Stimulated activated CD4-positive, alpha-beta T cell treated with anti-CD3 and anti-CD28 coated beads, Interleukin-15, amount 100 ng/mL, for 48 hours (primary cell): ENCODE measurements at regions not wholly inside any gene's neighbourhood (a gene's known extent, or its start where the extent isn't known, plus 50 kb on each side); places are given as distances from the start of the nearest gene placed in this dataset.

Experiments used
- DNase-seq, 2 donors: peaks; one replicate each; pipeline ENCODE4 v3.0.0-alpha.2; 2020; ENCODE audit warnings: low read depth in 2 of 2

DNA sequence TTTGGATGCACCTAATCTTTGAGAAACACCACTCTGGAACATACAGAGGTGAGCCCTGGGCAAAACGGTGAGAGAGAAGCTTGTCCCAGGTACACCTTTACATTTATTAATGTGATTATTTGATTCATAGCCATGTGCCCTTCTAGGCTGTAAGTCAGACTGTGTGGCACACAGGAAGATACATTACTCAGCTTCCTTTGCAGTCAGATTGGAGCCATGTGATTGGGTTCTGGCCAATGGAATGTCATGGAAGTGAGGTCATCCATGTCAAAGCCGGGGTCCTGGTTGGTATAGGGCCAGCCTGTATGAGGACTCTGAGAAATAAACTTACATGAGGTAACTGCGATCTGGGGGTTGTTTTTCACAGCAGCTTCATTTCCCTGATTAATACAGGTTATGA lies 106.8 kb upstream of the CD180 start:
- no peak for DNase-seq

DNA sequence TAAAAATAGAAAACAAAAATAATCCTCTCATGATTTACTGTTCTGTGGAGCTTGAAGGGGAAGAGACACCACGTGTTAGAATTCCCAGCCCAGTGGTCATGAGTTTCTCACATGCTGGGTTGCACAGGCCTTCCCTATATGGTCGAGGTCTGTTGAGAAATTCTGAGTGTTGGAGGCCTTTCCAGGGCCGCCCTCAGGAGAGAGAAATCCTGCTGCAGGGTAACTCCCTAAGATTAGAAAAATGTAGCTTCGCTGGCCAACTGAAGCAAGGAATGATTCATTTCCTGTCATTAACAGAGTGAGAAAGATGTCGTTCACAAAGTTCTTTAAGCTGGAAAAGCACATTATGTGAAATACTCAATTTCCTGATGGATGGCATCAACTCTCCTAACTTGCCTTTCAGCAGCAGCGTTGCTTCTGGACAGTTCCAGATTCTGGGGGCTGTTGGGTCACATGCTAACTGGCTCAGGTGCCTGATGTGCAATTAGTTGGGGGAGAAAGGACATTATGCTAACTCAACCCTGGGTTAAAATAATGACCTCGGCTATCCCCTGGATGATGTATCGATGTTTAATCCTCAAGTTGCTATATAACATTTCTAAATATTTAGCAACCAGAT lies 104.8 kb upstream of the CD180 start:
- DNase-seq: no peak

DNA sequence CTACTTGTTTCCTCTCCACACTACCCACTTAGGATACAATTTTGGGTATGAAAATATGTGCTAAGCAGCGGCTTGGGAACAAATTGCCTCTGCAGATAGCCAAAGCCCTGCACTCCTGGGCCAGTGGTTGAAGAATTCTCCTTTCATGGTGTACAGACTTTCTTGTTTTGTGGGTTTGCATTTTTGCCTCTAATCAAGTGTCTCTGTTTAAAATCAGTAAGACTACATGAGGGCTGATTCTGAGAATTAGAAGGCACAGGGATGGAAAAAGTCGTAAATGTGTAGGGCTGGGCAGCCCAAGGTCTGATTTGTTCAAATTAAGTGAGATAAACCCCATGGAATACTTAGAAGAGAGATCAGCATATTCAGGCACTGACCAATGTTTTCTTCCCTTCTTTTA lies 103.7 kb upstream of the CD180 start:
- DNase-seq: no peak

DNA sequence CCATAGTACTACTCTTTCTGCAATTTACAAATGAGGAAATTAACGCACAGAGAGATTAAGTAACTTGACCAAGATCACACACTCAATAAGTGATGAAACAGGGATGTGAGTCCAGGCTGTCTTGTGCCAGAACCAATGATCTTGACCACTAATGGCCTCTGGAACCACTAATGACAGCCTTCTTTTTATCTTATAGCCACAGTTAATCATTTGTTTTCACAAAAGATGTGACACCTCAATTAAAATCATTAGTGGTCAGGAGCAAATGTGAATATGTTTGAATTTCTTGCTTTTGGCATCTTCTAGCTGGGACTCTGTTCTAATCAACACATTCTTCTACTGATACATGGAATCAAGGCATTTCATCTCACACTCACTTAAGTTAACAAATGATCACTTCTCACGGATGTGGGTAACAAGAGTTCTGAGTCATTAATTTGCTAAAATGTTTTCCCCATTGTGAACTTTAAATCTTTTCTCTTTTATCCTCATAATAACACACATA lies 102.7 kb upstream of the CD180 start:
- DNase-seq: no peak

DNA sequence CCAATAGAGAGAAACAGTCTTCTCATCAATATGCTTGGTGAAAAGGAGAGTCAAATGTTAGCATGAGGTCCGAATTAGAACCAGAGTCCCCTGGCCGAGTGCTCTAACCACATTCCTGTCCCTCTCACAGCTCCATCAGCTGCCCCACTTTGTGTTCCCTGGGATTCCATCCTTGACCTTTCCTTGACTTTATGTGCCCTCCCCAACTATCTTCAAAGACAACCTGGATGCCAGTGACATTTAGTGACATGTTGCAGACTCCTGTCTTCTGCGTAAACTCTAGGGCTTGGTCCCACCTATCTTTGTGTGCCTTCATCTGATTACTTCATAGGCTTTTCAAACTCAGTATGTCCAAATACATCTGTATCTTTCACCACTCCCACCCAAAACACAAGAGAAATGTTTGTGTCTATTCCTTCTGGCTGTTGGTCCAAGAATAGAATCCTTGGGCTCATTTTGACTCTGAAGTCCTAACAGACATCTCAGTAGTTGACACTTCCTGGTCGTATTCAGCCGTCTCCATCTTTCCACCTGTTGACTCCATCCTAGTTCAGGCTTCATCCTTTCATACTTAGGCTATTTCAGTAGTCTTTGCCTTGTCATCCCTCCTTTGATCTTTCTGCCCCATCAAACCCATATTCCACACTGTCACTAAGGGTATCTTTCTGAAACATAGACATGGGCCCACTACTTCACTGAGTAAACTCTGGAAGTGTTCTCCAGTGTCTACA lies 101.4 kb upstream of the CD180 start:
- DNase-seq: no peak

DNA sequence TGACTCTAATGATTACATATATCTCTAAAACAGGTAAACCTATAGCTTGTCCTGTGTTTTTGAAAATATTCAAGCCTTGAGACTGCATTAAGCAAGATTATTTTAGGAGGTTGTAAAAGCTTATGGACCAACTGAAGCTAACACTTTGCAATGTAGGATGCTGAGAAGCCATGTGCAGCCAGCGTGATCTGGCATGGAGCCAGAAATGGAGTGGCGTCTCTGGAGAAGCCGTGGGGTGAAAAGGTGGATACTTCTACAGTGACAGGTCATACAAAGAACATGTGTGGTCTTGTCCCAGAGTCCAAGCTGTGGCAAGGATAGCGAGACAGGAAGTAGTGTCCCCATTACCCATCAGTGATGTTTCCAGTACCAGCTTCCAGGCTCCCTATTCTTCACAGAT lies 100.8 kb upstream of the CD180 start:
- no peak for DNase-seq

DNA sequence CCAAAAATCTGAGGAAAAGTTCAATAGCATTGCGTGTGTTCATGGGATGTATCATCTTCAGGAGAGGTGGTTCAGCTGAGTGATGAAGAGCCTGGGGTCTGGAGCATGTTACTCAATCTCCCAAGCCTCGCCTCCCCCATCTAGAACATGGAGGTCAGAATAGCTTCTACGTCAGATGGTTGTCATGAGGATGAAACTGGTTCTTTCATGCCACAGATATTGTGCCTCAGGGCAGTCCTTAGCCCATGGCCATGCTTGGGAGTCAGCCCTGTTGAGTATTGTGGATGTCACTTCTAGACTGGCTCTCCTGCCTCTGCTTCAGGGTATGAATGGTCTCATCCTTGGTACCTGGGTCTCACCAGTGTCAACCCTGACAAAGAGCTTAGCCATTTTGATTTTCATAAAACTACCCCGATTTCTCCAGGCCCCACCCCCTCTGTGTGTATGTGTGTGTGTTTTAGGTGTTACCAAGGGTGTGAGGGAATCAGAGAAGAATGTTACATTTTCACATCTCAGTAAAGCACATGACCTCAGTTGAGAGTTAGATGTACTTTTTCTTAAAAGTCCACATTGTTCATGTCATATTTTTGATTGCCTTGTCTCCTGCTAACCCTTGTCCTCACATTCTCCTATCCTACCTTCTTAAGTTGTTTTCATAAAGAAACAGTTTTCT lies 97.8 kb upstream of the CD180 start:
- DNase-seq: no peak

DNA sequence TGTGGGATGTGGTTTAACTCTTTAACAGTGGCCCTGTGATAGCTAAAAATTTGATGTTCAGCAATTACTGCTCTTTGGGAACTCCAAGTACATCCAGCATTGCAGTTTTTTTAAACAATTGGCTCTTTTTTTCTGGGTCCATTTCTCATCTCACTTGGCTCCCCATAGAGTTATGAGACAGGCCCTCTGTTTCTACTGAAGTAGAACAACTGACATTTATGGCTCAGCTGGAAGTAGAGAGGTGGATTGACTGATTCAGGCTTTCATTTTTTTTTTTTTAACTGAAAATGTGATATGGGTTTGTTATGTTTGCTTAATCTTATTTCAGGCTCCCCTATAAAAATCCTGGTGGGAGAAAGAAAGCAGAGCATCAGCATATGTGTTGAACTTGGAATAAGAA lies 96.6 kb upstream of the CD180 start:
- no peak for DNase-seq

DNA sequence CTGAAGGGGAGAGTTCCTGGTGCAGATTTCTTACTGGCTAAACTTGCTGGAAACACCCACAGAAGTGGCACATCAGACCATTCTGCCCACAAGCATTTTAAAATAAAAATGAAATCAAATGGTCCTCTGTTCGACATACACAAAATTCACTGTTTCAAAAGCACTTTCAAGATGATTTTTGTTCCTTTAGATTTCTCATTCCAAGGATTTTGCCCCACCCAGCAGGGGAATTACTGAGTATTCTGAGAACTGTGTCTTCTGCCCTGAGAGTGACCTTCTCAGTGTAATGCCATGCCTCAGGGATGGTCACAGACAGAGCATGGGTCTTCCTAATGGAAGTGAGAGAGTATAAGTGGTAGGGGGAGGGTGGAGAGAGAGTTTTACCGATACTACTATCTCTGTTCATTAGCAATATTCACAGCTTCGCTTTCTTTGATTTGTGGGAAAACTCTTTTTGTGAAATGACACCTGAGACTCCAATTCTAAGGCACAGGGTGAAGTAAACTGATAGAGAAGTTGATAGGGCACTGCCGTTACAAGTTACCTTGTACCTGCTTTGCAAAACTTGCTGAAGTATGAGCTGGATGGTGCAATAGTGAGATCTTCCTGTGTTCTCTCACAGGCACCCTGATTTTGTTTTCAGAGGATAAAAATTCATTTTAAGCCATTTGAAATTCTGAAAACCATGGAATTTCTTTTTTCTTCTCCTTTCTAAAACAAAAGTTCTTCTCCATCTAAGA lies 95.8 kb upstream of the CD180 start:
- no peak for DNase-seq

DNA sequence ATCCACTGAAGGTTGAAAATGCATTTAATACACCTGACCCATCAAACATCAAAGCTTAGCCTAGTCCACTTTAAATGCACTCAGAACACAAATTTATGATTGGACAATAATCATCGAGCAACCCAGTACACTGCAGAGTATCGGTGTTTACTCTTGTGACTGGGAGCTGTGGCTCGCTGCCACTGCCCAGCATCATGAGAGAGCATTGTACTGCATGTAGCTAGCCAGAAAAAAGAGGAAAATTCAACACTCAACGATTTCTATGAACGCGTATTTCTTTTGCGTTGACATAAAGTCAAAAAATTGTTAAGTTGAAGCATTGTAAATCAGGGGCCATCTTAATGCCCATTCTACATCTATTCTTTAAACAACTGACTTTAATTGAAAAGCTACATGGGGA lies 95.1 kb upstream of the CD180 start:
- DNase-seq: no peak

DNA sequence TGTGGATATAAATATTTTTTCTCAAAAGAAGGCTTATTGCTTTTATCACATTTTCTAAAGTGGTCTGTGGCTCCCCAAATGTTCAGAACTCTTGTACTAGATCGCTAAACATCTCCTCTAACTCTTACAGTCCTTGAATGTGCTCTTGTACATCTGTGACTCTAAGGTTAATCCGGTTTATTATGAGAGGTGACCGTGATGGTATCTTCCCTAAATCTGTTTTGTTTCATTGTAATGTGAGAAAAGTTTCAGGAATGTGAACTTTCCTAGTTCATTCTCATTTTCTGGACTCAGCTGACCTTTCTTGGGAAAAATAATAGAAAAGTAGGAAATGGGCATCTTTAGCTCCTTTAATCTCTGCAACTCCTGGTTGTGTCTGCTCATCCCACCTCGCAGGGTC lies 94.5 kb upstream of the CD180 start:
- DNase-seq: no peak

DNA sequence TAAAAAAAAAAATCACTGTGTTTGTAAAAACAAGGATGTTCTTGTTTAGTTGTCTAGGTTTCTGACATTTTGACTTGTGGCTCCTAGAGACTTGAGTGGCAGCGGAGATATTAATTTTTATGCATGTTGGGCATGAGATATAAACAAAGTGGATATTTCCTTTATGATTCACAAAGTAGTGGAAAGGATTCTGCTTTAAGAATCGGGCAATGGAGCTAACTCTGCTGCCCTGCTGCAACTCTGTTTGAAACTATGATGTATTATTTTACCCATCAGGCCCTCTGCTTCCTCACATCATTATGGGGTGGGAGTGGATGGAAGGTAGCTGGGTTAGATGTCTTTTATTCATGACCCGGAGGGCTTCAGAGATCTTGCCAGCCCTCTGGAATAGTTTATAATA lies 94.1 kb upstream of the CD180 start:
- no peak for DNase-seq

DNA sequence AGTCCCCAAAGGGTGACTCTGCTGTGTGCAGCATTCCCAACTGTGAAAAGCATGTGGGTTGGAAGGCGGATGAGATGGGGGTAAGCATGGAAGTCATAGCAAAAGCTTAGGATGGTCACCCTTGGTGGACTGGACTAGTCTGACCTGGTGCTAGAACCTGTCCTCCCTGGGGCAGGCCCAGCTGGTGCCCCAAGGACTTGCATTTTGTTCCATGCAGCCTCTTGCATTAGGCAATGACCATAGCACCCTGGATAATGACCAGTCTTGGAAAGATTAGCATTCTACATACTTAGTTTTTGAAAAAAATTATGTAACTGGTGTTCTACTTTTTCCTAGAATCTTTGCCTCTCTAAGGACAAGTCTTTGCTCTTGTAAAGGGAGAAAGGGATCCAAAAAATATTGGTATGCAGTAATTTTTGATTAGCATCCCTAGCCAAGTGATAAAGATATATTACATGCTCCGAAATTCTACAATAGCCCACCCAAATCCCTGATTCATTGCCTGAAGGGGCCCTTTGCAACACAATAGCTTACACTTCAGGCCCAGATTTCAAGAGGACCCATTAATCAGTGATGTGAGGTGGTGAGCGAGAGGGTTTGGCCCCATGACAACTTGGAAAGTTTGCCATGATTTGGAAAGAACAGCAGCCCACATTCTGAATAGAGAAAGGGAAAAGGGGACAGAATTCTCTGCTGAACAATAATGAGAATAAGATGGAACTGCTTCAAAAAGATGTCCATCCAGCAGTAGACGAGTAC lies 93.3 kb upstream of the CD180 start:
- DNase-seq: no peak

DNA sequence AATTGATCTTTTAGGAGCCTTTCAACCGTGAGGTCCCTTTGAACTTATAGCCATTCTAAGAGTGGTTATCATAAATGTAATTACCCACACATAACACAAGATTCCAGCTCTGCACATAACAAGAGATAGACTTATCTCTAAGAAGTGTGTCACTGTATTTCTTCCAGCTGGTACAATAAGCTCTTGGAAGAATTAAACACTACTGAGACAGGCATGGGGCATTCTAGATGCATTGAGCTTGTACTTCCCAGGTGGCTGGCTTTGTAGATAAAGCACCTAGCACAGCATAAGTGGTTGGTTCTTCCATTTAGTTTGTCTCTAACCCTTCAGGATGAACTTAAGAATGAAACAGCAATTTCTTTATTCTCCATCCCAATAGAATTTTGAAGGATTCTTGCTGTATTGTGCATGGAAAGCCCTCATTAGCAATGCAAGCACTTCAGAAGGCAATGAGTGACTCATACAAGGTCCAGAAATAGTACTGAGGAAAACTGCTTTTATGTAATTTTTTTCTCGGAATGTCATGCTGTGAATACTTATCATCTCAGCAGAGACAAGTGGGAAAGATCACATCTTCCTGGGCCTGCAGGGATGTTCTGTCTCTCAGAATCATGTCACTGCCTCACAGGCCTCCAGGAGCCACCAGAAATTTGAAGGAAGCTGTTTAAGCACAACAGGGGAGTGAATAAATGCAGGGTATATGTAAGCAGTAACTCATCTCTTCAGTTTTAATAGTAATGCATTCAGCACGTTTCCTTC lies 91.1 kb upstream of the CD180 start:
- DNase-seq: no peak

DNA sequence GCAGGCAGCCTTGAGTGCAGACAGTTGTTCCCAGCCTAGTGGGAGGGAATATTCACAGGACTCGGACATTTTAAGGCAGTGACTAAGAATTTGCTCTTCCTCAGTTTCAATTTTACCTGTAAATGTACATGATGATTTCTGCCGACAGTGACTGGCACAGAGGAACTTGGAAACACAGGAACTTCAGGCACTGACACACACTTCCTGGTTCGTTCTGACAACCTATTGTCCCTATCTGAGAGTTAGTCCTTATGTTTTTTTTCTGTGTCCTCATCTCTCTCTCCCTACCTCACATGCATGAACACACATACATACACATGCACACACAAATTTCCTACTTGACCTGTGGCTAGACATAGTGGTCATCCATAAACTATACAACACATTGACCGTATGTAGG lies 89.4 kb upstream of the CD180 start:
- DNase-seq: no peak

DNA sequence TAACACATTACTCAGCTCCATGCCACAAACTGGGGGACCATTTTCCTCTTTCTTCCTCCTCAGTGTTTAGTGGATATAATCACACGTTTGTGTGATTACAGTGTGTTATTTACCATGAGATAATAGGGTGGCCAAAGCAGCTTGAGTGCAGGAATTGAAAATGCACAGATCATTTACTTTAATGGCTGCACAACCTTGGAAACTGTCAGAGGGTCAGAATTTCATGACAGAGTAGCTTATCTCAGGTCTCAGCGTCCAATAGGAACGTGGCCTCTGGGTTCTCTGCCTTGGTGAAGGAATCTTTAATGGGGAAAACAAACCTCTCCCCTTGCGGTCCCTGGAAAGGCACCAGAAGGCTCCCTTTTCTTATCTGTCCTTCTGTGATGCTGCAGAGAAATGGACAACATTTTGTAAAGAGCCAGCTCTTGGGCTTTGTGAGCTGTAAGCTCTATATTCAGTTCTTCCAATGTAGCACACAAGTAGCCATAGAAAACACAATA lies 87.4 kb upstream of the CD180 start:
- no peak for DNase-seq

DNA sequence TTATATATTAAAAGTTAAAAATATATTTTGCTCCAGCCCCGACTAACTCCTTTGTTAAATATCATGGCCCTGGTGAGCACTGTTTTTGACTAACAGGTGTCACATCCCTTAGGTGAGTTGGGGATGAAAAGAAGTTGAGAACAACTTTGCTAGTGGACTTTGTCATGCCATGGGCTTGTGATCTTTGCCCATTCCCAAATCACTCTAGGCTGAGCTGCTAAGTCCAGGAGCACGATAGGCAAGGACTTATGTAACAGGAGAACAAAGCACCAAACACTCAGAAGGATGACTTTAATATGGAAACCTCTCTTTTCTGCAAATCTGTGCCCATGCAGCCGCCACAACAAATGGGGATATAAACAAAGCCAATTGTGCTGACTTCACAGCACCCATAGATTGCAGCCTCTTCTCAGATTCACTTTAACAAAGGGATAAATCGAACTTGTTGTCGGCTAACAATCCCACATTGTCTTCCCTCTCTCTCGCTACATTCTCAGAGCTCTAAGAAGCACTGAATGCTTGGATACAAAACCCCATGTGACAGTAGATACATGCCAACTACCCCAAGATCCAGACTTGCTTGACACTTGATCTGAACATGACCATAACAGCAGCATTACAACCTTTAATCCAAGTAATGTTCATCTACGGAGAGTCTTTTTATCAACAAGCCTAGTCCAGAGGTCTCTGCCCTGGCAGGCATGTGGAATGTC lies 86.8 kb upstream of the CD180 start:
- DNase-seq: no peak

DNA sequence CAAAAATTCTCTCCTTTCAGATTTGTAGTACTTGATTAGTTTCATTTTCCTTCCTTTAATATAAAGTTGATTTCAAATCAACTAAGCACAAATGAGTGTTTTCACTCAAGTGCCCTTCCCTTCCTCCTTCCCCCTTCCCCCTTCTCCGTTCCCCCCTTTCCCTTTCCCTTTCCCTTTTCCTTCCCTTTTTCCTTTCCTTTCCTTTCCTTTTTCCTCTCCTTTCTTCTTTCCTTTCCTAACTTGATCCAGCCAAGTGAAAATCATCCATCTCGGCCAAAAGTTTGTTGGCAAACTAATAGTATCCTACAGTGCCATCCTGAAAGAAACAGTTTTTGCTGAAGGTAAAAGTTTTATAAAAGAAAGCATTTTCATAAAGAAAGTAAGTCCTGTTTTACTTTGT lies 85.3 kb upstream of the CD180 start:
- no peak for DNase-seq

DNA sequence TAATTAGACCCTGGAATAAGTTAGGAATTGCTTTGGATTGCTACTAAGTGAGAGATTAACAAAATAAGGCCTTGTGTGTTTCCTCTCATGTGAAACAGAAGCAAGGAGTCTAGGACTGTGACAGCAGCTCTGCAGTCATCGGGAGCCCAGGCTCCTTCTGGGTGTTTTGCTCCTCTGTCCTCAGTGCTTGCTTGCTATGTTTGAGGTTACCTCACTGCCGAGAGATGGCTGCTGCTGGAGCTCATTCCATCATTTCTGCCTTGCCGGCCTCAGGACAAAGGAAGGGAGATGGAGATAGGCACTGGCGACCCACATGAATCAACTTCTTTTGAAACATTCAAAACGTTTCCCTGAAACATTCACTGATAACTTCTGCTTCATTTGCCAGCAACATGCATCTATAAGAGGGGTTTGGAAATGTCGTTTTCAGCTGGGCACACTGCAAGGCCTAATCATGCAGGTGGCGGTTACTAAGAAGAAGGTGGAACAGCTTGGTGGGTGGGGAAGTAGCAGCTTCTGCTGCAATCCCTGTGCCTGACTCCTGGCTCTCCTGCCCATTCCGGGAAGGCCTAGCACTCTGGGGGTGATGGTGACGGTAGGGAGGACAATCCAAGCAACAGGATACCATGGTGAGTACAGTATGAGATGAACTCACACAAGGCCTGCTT lies 77.2 kb upstream of the CD180 start:
- no peak for DNase-seq
